Tibial artery (tissue), 4 donors: ENCODE measurements at regions not wholly inside any gene's neighbourhood (a gene's known extent, or its start where the extent isn't known, plus 50 kb on each side); places are given as distances from the start of the nearest gene placed in this dataset.

Experiments
- DNase-seq, 2 donors: peaks; one replicate each; pipeline ENCODE4 v3.0.0-alpha.2; 2019
- H3K27ac ChIP-seq, 2 donors: fragments of 200-600 bp; sonication (generic) in 1 of 2; 1 replicate in 1 of 2; 2 replicates in 1 of 2; pipeline ENCODE4 v1.5.1; 2018 to 2019; ENCODE audit warnings: mild to moderate bottlenecking in 1 of 2
- H3K27me3 ChIP-seq, 2 donors: fragments of 200-600 bp; sonication (generic) in 1 of 2; one replicate each; pipeline versions ENCODE4 v1.5.1 to v1.6.0; 2016 to 2019
- H3K36me3 ChIP-seq, 3 donors: fragments of 200-600 bp; sonication (generic) in 2 of 3; one replicate each; pipeline ENCODE4 v1.5.1; 2016 to 2019; ENCODE audit warnings: mild to moderate bottlenecking in 2 of 3
- H3K4me1 ChIP-seq, 4 donors: fragments of 200-600 bp; sonication (generic) in 2 of 4; 1 replicate in 3 of 4; 2 replicates in 1 of 4; pipeline ENCODE4 v1.5.1; 2016 to 2019
- H3K4me3 ChIP-seq, 2 donors: fragments of 200-600 bp; sonication (generic) in 1 of 2; 1 replicate in 1 of 2; 2 replicates in 1 of 2; pipeline ENCODE4 v1.5.1; 2018 to 2019; ENCODE audit warnings: mild to moderate bottlenecking in 2 of 2
- H3K9me3 ChIP-seq, 3 donors: fragments of 200-600 bp; sonication (generic) in 1 of 3; one replicate each; pipeline ENCODE4 v1.5.1; 2016 to 2019
- intact Hi-C: fragments of 100-400 bp; cut with DNase I; formaldehyde crosslinking; loops from one replicate; pipeline ENCODE4 v1.15.0; 2023; ENCODE audit warnings: low total_unique reads
- TF ChIP-seq, protein P1 (sequence below), 2 experiments: fragments of 200-600 bp in 1 of 2; fragments of 450-650 bp in 1 of 2; IDR thresholded peaks; one replicate each; pipeline ENCODE4 v1.5.1; 2017 to 2019; ENCODE audit warnings: antibody characterized with exemption in 2 of 2, mild to moderate bottlenecking in 1 of 2, moderate library complexity in 1 of 2

DNA sequence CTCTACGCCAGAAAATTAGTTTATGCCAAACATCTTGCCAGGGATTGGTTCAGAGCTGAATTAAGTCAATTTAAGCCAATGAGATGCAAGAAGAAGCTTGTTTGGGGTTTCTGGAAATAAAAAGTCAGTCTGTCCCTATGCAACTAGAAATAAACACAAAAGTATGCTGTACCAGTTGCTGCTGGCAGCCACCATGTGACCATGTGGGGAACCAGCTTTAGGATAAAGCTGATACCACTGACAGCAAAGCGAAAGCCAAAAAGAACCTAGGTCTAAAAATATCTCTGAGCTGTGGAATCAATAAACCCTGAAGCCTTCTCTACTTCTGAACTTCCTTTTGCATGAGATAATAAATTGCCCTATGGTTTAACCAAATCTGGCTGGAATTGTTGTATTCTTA lies 181.8 kb upstream of the PARD3B start:
- intact Hi-C loops, result no loop called here
- Histone ChIP-seq H3K27me3 (no peaks in the 10 kb centered on the region), H3K4me3 (no peak overlapping the region), H3K36me3 (no peaks in the 10 kb centered on the region), H3K9me3 (no peaks in the 10 kb centered on the region), H3K27ac (no peak overlapping the region), H3K4me1 (no peaks in the 10 kb centered on the region)
- DNase-seq, result no peak
- TF ChIP-seq, protein P1, sequence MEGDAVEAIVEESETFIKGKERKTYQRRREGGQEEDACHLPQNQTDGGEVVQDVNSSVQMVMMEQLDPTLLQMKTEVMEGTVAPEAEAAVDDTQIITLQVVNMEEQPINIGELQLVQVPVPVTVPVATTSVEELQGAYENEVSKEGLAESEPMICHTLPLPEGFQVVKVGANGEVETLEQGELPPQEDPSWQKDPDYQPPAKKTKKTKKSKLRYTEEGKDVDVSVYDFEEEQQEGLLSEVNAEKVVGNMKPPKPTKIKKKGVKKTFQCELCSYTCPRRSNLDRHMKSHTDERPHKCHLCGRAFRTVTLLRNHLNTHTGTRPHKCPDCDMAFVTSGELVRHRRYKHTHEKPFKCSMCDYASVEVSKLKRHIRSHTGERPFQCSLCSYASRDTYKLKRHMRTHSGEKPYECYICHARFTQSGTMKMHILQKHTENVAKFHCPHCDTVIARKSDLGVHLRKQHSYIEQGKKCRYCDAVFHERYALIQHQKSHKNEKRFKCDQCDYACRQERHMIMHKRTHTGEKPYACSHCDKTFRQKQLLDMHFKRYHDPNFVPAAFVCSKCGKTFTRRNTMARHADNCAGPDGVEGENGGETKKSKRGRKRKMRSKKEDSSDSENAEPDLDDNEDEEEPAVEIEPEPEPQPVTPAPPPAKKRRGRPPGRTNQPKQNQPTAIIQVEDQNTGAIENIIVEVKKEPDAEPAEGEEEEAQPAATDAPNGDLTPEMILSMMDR (IDR thresholded peaks at IDR 0.05), result no peak

DNA sequence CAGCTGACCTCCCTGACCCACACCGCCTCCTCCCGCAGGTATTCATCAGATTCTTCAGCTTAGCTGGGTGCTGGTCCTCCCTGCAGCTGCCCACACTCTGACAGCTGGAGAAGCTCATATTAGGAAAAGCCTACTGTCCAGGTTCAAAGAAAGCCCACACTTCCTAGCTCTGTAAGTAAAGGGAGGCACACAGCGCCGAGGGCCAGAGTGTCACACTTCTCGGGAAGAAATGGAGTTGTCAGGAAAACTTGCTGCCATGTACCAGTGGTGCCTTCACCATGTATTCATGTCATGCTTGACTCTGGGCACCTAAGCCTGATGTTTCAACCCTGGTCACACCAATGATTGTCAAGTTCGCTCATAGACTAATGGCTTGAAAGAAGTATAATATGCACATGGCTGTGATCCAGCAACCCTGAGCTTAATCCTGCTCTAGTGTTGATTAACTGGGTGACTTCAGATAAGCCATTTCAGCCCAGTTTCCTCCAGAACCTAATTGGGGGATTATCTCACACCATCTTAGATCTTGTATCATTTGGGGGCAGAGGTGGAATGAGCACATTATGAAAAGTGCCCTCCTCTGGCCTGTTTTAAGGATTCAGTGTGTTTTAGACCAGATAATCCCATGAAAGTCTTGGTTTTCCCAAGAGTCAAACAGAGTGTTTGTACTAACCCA lies 180.3 kb upstream of the PARD3B start:
- intact Hi-C loops, result no loop called here
- DNase-seq, result no peak
- Histone ChIP-seq H3K4me3 (no peak overlapping the region), H3K27me3 (no peaks in the 10 kb centered on the region), H3K27ac (no peak overlapping the region), H3K4me1 (no peaks in the 10 kb centered on the region), H3K36me3 (no peaks in the 10 kb centered on the region), H3K9me3 (no peaks in the 10 kb centered on the region)
- TF ChIP-seq, protein P1 (IDR thresholded peaks at IDR 0.05), result no peak

DNA sequence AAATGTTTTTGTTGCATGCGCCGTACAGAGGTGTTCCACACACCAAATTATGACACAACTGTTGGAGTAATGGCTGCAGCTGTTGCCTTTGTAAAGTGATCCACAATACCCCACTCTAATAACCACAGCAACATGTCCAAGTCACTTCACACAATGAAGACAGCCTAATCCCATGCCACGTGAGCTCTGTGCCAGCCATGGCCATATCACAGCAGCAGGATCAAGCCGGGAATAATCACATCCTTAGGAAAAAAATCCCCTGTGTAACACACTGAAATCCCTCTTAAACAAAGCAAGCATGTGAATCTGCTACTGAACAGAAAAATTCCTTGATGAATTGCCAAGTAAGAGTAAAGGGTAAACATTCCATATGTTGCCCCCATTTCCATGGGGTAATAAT lies 179.5 kb upstream of the PARD3B start:
- no peak for DNase-seq
- intact Hi-C loops, result no loop called here
- no peak overlapping the region for H3K27ac ChIP-seq
- H3K36me3 ChIP-seq, result no peaks in the 10 kb centered on the region
- no peaks in the 10 kb centered on the region for H3K4me1 ChIP-seq
- H3K27me3 ChIP-seq, result no peaks in the 10 kb centered on the region
- TF ChIP-seq, protein P1 (IDR thresholded peaks at IDR 0.05), result no peak
- H3K4me3 ChIP-seq, result no peak overlapping the region
- no peaks in the 10 kb centered on the region for H3K9me3 ChIP-seq

DNA sequence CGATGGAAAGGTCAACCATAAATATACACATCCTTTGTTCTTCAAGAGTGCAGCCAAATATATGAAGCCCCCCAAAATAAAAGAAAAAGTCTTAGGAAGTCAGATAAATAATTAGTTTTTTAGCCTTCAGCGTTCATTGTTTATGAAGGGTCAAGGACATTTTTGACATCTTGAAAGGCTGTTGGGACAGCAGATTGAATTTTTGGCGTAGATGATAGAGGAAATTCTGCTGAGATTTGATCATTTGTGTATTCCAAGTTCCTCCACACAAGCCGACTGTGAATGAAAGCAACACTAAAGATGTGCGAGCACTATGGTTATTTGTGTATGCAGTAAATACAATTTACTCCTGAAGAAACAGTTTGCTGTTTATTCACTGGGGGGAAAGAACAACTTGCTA lies 177.8 kb upstream of the PARD3B start:
- Histone ChIP-seq H3K27ac (no peak overlapping the region), H3K4me3 (no peak overlapping the region), H3K9me3 (no peaks in the 10 kb centered on the region), H3K36me3 (no peaks in the 10 kb centered on the region), H3K27me3 (no peaks in the 10 kb centered on the region), H3K4me1 (no peaks in the 10 kb centered on the region)
- no peak for DNase-seq
- TF ChIP-seq, protein P1 (IDR thresholded peaks at IDR 0.05), result no peak
- intact Hi-C loops, result no loop called here

DNA sequence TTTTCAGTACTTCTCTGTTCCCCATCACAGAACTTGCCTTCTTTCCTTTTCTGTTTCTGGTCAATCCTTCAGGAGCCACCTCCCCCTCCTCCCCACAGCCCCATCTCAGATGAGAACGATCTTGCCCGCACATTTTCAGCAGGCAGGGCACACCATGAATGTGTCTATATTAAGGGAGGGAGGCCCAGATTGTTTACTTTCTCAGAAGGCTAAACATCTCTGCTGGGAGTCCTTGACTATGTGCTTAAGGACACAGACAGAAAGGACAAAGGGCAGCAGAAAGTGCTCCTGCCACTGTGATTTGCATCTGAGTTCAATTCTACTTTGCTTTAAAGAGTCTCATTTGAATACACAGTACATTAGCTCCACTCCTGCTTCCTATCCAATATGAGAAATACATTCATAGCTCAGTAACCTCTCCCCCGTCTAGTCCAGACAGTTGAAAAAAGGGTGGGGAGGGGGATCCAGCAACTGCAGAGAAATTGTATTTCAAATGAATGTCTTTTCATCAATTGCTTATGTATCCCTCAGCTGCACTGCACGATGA lies 175.0 kb upstream of the PARD3B start:
- Histone ChIP-seq H3K27ac (no peak overlapping the region), H3K27me3 (no peaks in the 10 kb centered on the region), H3K36me3 (no peaks in the 10 kb centered on the region), H3K4me3 (no peak overlapping the region), H3K9me3 (no peaks in the 10 kb centered on the region), H3K4me1 (no peaks in the 10 kb centered on the region)
- intact Hi-C loops, result no loop called here
- TF ChIP-seq, protein P1 (IDR thresholded peaks at IDR 0.05), result no peak
- no peak for DNase-seq
